ENCODE measurements at regions not wholly inside any gene's neighbourhood (a gene's known extent, or its start where the extent isn't known, plus 50 kb on each side); places are given as distances from the start of the nearest gene placed in this dataset.

- TF ChIP-seq POLR2A (IDR thresholded peaks at IDR 0.05; ENCODE audit: low read depth, low read length) (no peak), POLR2AphosphoS5 (IDR thresholded peaks at IDR 0.05; ENCODE audit: low read depth, low read length) (no peak), TAF1 (IDR thresholded peaks at IDR 0.05; ENCODE audit: borderline replicate concordance, low read depth, low read length) (no peak)
Observed at GRCh38 chr3:159693226-159693625, 295.4 kb upstream of the IL12A start.

Measured in GM12892 (cell line).